HG02588 (cell line): ENCODE measurements at regions not wholly inside any gene's neighbourhood (a gene's known extent, or its start where the extent isn't known, plus 50 kb on each side); places are given as distances from the start of the nearest gene placed in this dataset.
"Not testable (repeated sequence)": the region's sequence is repeated elsewhere in the genome, so short reads cannot be mapped to it uniquely, and the experiment has no call there.

Experiments
- ATAC-seq: cut with Tn5 transposase; IDR thresholded peaks from one replicate; pipeline ENCODE4 v1.9.1; 2021; ENCODE audit warnings: mild to moderate bottlenecking, moderate library complexity; ENCODE audit not compliant: unreplicated experiment

DNA sequence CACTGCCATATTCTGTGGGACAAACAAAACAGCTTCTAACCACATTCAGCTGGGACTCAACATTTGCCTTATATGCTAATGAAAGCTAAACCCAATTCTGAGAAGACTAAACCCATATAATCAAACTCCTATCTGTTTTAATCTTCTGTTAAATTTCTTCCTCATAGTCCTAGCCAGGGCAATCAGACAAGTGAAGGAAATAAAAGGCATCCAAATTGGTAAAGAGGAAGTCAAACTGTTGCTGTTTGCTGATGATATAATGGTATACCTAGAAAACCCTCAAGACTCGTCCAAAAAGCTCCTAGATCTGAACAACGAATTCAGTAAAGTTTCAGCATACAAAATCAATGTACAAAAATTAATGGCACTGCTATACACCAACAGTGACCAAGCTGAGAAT, 157.1 kb downstream of the PHLDA1 start:
- ATAC-seq = no peak

DNA sequence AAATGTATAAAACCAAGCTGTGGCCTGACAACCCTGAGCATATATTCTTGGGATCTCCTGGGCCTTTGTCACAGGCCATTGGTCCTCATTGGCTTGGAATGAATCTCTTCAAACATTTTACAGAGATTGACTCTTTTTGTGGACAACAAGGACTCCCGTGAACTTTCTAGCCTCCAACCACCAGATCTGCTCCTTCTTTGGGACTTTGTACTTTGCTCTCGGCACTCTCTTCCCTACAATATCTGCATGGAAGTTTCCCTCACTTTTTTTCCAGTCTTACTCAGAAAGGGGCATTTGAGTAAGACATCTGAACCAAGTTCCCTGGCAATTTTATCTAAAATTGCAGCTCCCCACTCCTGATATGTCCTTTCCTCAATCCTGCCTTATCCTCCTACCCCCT, 158.8 kb downstream of the PHLDA1 start:
- no peak for ATAC-seq

DNA sequence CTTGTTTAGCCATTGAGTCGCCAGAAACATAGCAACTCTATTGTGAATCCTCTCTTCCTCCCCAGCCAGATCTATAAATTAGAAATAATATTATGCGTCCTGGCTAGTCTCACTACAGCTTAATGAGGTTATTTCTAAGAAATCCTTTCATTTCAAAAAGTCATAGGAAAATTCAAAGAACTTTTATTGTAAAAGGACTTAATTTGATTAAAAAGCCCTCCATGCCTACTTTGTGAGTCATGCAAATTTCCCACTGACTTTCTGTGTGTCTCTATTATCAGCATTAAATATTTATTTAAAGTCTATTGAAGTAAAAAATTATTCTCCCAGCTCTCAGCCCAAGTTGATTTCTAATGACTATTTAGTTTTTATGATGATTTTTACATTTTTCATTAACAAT, 160.7 kb downstream of the PHLDA1 start:
- no peak for ATAC-seq

DNA sequence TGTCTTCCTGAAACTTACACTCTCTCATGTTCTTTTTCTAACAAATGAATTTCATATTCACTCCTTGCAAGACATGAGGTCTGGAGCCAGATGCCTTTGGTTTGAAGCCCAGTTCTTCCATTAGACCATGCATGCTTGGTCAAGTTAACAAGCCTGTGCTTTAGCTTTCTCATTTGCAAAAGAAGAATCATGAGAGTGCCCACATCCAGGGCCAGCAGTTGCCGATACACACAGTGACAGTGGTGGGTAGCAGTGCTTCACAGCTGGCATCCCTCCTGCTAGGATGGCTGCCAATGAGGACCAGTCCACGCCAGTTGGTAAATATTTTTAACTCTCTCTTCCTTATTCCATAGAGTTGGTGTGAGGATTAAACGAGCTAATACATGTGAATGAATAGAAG, 163.1 kb downstream of the PHLDA1 start:
- ATAC-seq = no peak

DNA sequence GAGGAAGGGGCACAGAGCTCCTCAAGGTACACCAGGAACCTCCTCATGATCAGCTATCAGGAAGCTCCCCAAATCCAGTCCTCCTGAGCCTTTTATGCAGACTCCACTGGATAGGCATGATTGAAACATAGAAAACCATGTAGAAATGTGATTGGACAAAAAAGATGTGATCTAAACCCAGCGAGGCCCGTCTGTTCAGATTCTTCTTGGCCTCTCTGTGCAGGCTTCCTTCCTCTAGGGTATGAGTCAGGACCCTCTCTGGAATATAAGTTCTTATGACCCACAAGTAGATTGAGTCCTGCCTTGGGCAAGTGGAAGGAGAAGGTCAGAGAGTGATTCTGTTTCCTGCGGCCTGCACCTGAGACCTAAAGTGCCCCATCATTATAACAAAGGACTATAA, 166.3 kb downstream of the PHLDA1 start:
- ATAC-seq = no peak

DNA sequence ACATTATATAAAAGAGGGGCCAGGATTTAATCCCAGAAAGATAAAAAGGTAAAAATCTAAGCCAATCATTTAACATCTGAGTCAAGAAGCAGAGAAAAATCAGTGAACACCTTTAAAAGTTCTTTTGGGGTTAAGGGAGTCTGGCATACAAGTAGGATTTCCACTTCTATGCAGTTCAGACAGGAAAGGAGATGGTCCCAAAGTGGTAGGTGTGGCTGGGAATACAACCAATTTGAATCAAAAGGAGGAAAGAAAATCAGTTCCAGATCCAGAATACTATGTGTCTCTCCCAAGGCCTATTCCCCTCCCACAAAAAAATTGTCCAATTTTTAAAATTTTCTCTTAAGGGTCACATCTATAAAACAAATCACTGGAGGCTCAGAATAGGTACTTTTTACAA, 167.4 kb downstream of the PHLDA1 start:
- no peak for ATAC-seq

DNA sequence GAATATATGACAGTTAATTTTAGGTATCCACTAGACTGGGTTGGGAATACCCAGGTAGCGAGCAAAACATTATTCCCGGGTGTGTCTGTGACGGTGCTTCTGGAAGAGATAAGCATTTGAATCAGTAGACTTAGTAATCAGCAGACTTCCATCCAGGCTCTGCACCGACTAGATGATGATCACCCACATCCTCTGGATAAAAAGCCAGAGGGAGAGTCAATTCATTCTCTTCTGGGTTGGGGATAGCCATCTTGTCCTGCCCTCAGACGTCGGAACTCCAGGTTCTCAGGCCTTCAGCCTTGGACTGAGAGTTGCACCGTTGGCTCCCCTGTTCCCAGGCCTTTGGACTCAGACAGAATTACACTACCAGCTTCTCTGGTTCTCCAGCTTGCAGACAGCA, 168.0 kb downstream of the PHLDA1 start:
- ATAC-seq = no peak

DNA sequence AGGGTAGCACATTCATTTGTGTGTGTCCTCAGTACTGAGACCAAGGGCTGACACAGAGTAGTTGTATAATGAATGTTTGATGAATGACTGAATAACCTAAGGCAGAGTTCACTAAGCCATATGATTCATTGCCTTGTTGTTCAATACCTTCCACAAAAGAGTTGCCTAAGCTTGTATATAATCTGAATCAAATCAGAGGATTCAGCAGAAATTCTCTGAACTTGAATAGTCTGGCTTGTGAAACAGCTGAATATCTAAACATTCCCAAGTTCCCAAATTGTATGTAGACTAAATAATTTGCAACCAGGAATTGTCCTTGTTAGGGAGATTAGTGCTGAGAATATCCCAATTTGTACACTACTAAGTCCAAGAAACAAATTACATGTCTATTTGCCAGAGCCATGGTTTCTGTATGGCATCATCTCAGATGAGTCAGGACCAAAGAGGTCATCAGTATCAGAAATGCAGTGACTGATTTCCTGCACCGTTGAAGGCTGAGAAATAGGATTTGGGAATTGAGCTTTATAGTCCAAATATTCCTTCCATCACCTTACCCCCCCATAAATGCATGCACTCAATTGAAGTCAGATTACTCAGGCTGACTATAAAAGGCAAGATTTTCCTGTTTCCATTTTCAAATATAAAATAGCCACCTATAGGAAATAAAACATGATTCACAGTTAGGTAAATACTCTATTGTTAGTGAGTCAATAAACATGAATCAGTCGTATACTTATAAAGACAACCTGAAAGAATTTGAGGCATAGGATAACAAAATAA, 168.7 kb downstream of the PHLDA1 start:
- ATAC-seq = no peak

DNA sequence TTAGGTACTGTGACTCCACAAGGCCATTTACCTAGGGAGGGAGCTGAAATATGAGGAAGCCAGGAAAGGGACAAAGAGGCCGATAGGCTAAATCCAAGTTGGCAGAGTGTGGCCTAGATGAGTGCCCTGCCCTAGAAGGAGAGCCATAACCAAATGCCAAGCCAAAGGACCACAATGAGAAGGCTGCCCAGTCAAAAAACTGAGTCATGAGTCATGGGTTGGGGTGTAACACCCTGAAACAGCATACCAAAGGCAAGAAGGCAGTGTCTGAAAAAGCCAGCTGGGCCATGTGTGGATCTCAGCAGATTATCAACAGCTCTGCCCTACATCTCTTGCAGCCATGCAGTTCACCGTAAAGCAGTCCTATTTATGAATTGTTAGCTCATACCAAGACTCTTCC, 171.7 kb downstream of the PHLDA1 start:
- ATAC-seq = no peak

DNA sequence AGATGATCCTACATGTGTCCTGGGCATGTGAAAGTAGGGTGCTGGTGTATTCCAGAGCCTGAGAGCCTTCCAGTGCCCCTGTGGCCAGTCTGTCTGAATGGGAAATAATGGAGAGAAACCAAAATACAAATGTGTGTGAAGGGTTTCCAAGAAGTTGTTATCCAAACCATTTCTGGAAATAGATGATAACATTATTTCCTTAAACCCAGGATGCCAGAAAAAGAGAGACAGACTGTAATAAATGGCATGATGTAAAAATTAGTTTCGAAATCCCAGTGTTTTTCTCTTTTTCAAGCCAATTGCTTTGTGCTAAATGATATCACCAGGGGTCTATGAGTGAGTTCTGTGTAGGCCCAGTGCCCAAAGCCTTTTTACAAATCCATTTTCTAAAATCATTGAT, 175.3 kb downstream of the PHLDA1 start:
- no peak for ATAC-seq

DNA sequence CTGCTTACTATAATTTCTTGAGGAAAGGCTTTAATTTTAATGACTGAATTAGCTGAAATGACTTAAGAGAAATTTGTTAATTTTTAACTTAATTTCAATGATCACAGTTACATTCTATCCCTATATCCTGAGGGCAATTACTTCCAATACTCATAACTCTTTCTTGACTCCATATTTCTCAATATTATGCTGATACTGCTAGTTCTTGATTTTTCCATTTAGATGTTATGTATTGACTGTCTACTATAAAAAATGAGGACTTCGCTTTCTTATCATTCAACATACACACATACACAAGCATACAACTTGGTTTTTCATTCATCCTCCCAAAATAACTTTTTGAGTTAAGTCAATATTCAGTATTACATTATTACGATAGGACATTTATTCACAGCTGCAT, 176.2 kb downstream of the PHLDA1 start:
- ATAC-seq = no peak

DNA sequence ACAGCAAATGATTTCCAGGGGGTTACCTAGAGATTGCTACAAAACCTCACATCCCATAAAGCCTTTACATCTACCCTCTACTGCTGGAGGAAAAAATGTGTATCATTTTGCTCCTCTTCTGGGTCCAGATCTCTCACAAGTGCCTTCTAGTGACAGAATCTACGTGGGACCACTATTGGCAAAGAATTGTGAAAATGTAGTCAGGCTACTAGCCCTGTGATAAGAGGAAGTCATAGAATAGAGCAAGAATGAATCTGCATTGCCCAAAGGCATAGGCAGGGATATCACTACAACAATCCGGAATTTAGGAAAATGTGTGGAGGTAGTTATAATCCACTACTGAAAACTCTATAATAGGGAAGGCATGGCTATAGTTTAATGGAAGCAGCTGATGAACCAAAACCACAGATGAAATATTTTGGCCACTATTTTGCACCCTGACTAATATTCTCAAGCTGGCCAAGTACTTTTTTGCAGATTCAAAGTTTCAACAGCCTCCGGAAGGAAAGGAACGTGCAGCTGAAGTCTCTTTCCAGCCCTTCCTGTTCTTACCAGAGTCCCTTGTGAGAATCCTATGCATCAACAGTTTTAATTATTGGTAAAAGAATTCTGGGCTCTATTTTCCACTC, 176.8 kb downstream of the PHLDA1 start:
- ATAC-seq = no peak

DNA sequence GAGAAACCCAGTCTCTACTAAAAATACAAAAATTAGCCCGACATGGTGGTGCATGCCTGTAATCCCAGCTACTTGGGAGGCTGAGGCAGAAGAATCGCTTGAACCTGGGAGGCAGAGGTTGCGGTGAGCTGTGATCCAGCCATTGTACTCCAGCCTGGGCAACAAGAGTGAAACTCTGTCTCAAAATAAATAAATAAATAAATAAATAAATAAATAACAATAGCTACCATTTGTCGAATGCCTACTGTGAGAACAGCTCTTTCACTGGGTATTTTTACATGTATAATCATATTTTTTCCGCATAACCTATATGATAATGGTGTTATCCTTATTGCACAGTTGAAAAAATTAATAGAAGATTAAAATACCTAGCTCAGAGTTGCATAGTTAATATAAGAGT, 177.4 kb downstream of the PHLDA1 start:
- ATAC-seq = not testable (repeated sequence)

DNA sequence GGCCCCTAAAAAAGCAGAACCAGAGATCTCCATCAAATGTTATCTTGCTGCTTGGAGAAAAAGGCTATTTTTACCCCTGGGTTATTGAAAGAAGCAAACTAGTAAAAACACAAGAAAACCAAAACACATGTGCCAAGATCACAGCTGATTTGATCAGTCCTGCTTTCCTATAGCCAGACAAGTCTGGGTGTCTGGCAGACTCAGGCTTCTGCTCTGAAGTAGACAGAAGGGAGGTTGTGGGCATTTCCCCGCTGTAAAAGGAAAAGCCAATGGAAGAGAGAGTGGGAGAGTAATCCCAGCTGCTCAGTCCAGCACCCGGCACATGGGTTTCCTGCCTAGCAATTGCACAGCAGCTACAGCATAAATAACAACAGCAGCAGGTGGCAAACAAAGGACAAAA, 177.9 kb downstream of the PHLDA1 start:
- ATAC-seq = no peak

DNA sequence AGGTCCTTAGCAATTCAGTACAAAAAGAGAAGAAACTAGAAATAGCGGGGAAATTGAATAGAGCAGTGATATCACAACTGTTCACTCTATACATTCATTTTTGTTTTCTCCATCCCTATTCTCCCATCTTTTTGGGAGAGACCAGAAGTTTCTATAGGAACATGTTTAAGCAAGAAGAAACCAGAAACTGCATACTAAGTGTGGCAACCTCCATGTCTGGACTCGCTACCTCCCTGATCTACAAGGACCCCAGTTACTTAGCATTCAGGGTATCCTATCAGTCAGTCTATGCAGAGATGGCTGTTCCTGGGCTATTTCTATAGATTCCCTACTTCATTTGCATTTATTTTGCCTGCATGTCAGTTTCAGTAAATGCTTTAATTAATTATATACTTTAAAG, 178.6 kb downstream of the PHLDA1 start:
- ATAC-seq = no peak

DNA sequence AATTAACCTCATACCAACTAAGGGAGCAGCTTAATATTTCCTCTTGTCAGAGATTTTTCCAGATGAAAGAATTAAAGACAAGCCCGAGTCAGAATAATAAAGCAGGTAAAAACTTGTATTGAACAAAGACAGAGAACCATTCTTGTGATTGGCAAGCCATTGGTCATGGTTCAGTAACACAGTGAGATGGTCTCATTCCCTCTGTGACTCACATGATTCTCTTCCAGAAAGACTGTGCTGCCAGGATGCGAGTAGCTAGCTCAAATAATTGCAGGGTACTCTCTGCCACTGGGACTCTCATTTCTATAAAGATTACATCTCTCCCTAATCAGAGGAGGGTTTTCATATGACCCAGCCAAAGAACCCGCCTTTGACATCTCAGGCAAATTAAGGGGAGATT, 179.4 kb downstream of the PHLDA1 start:
- ATAC-seq = no peak

DNA sequence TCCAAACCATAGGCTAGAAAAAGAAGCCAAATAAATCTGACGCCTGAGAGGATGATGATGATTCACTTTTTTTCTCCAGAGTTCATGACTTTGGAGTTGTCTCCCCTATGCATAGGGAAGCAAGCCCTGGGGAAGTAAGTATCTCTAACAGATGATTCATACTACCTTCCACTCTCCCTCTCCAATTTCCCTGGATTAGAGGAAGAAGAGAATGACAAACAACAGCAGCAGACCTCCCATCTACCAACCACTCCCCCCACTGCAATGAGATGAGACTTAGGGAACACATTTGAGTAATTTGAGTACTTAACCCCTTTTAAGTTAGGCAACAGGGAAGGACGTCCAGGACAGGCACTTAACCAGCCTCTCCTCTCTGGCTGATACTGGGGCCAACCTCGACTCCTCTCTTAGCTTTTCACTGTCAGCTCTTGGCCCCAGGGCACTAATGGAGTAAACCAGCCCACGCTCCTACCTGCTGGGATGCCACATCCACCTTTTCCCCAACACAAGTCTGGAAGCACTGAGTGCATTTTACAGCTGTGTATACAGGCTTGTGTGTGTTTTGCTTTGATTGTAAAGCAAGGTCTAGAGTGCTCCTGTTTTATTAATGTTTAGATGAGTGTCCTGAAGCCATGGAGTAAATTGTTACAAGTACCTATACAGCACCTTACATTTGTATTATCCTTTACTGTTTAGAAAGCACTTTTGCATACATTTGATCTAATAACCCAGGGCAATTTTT, 180.7 kb downstream of the PHLDA1 start:
- ATAC-seq = no peak

DNA sequence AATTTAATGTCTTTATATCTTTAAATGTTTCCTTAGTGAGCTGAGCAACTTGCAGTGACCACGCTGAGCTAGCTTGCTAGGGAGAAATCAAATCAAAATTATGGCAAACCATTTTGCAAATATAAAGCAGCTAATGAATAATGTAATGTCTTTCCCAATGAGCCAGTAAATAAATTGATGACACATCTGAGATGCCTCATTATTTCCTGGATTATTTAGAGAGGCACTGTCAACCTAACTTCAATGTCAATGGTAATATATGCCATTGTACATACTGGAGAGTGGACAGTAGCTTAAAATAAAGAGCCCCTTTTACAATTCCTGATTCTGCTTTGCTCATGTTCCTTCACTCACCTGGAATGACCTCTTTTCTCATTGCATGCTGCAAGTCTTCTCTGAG, 182.6 kb downstream of the PHLDA1 start:
- ATAC-seq = no peak

DNA sequence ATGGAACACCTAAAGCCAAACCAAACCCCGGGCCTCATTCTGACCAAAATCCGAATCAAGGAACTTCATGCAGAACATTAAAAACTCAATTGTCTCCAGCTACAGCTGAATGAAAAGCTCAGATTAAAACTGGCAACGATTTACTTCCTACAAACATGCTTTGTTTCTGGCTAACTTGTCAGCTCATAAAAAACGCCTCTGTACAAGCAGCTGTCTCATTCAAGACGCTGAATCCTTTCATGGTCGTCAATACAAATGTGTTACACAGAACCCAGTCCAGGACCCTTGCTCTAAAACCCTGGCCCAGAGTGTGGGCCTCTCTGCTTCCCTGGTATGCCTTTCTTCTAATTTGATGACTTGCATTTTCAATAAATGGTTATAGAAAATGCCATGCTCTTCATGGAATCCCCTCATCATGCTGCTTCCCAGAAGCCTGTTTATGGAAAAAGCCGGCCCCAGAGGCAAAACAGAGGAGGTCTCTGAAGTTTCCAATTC, 183.1 kb downstream of the PHLDA1 start:
- ATAC-seq = no peak

DNA sequence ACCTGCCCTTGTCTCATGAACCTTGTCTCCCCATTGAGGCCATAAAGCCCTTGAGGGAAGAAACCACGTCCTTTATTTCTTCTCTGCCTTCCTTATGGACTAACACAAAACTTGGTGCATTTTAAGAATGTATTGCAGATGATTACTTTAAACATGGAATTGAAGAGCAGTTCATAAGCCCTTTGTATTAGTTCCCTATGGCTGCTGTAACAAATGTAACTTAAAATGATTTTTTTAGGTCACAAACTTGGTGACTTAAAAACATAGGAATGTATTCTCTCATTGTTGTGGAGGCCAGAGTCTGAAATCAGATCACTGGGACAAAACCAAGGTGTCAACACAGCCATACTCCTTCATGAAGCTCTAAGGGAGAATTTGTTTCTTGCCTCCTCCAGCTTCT, 185.5 kb downstream of the PHLDA1 start:
- no peak for ATAC-seq

DNA sequence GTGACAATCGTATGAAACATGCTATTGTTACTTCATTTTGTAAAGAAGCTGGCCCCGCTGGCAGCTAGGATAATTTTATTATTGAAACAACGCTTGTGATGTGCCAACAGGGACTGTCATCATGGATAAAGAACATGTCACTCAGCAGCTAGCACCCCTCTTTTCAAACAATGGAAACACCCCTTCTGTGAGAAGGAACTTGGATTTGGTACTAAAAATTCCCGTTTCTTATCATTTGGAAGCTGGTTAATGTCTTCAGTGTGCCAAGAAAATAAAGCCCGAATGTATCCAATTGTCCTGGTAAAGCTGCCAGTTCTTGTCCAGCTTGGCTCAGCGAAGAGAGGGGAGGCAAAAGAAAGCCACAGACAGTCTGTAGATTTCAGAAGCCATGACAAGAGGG, 186.6 kb downstream of the PHLDA1 start:
- no peak for ATAC-seq
